ENCODE measurements at regions not wholly inside any gene's neighbourhood (a gene's known extent, or its start where the extent isn't known, plus 50 kb on each side); places are given as distances from the start of the nearest gene placed in this dataset.
"Not testable (repeated sequence)": the region's sequence is repeated elsewhere in the genome, so short reads cannot be mapped to it uniquely, and the experiment has no call there.

GRCh38 chr17:13442361-13442760 is 159.4 kb downstream of the HS3ST3A1 start:
- no peak for DNase-seq

DNA sequence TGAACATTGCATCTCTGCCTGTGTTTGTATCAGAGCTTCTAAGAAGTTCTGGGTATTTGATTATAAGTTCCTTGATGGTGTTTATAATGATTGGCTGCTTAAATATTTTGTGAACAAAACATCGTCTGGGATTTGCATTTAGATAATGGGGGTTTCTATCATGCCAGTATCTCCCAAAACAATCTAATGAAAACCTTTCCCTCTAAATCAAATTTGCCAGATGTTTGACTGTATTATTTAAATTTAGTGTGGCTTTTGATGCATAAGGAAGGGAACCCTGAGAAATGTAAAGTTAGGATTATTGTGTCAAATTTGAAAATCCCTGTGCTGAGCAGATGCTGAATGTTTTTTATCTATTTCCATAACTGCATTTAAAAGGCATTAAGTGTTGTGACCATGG is 159.9 kb downstream of the HS3ST3A1 start:
- no peak for DNase-seq

DNA sequence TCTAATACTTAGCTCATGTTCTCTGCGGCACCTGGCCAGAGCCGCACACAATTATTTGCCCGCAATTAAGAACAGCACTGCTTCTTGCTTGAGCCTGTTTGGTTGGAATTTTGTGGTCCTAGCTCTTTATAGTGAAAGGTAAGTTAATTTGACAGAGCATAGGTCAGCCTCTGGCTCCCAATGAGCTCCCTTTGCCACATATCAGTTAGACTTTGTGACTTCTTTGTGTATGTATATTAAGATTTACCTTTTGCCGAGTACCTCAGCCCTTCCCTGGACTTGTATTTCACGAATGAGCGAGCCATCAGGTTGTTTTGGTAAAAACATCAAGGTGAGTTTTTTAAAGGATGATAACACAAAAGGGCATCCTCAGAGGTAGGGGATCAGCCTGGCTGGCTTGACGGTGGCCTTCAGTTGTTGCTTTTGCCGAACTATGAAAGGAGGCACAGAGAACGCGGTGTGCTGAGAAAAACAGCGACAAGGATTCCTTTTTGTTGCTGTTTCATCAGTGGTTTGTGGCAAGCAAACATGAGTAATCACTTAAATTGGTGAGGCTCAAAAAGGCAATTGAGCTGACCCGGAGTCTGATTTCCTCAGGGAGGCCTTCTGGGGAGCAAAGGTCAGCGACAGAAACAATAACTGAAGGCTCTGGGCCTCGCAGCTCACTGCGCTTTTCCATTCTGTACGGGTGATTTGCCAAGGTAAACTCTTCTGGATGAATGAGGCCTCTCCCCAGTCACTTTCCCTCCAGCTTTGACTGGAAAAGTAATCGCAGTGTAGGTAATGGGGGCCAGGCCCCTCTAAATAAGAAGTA is 163.6 kb downstream of the HS3ST3A1 start:
- DNase-seq: no peak

GRCh38 chr17:13435230-13435629 is 166.5 kb downstream of the HS3ST3A1 start:
- no peak for DNase-seq

GRCh38 chr17:13429201-13429600 is 172.5 kb downstream of the HS3ST3A1 start:
- DNase-seq: no peak

DNA sequence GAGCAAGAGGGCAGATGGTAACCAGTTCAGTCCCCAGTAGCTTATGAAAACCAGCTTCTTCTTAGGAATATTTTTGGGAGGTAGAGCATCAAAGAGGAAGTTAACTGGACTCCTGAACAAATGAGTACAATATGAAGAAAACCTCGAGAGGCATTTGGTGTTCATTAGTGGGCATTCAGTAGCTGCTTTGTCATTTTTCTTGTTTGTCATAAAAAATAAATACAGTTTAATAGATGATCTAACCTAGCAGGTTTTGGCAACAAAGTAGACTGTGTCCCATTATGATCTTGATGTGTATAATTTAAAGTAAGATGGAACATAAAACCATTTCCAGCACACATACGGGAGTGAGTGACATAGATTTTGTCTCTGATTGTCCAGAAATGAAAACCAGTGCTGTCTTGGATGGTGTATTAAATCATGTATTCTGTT is 173.1 kb downstream of the HS3ST3A1 start:
- no peak for DNase-seq

DNA sequence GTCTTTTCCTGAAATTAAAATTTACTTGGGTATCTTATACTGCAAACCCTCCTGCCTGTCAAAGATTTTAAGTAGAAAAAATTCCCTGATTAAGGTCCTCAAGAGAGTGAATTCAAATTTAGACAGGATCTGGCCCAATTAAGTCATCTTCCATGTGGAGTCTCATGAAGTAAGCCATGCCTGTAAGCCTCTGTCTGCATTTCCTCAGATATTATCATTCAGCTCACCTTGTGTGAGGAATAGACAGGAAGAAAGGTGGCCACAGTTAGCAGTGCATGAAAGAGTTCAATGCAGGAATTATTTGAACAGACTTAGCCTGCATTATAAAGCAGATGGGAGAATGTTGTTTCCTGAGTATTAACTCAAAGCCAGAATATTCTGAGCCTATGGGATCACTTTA is 174.7 kb downstream of the HS3ST3A1 start:
- DNase-seq: no peak

DNA sequence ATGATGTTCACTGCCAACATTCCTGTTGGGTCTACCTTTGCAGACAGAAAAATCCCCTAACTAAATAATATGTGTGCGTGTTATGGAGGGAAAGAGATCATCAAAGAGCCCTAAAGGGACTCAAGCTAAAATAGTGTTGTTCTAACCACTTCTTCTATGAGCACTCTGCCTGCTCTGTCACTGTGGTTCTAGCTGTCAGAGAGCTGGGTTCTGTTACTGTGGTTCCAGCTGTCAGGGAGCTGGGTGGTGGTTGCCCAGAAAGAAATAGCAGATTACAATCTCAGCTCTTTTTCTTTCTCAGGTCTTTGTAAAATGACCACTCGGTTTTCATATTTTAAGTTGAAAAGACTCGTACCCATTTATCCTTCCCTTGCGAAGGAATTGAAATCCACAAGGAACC is 176.3 kb downstream of the HS3ST3A1 start:
- no peak for DNase-seq

DNA sequence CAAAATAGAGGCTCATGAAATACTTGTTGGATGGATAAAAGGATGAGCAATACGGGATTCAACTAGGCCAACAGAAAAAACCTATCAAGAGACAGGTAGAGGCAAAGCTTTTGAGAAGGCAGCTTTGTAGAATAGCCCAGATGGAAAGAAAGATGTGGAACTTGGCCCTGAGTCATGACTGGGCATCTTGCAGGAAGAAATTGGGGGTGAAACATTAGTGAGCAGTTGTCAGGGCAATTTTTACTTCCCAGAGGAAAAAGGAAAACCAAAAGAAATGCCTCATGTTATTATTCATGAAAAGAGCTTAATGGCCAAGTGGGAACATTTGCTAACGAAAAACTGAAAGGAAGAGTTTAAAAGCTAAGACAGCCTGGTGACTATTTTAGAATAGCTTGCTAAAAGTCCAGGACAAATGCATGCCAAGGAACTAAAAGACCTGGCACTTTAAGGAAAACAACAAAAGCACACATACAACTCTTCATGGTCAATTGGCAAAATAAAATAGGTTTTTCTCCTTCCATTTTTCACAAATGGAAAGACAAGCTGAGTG is 180.1 kb downstream of the HS3ST3A1 start:
- DNase-seq: peak; percentile 22

DNA sequence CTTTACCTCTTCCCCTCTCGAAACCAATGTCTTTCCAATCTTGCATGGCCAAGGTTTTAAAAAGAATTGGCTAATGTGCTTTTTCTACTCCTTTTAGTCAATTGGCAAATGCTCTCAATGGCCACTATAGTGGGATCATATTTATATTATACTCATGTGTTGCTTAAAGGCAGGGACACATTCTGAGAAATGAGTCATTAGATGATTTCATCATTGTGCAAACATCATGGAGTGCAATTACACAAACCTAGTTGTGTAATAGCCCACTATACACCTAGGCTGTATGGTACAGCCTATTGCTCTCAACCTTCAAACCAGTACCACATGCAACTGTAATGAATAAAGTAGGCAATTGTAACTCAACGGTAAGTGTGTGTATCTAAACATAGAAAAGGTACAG is 180.9 kb downstream of the HS3ST3A1 start:
- DNase-seq: no peak

DNA sequence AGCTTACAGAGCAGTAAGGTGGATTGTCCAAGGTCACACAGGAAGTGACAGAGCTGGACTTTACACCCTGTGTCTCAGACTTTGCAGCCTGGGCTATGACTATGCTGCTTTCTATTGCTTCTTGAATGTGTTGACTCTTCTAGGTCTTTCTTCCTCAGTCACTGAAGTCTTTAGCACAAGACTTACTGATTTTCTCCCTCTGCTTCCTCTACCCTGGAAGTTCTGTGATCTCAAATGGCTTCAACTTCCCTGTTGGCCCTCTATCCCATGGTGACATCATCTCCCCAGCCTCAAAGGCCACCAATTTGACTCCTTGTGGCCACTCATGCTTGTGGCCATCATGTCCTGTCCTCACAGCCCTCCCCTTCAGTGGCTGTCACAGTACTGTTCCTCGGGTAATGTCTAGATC is 181.3 kb downstream of the HS3ST3A1 start:
- no peak for DNase-seq

- no peak for DNase-seq
Observed at GRCh38 chr17:13419676-13420075, 182.1 kb downstream of the HS3ST3A1 start.

DNA sequence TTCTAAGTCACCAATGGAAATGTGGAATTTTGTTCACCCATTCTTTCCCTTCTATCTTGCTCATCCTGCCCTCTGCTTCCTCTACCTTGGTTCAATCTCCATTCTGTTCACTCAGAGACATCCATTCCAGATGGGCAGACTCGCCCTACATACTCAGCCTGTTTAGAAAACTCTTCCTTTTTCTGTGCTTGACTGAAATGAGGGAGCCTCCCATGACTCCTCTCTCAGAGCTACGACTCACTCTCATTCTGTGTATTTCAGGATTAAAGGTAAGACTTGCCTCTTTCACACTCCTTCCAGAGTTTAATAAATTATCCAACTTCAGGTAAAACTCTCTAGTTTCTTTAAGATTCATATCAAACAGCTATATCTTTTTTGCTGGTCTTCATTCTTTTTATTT is 182.8 kb downstream of the HS3ST3A1 start:
- DNase-seq: no peak

- DNase-seq: no peak
Observed at GRCh38 chr17:13417381-13417950, 184.3 kb downstream of the HS3ST3A1 start.

GRCh38 chr17:13416748-13417363 is 184.9 kb downstream of the HS3ST3A1 start:
- DNase-seq: no peak

DNA sequence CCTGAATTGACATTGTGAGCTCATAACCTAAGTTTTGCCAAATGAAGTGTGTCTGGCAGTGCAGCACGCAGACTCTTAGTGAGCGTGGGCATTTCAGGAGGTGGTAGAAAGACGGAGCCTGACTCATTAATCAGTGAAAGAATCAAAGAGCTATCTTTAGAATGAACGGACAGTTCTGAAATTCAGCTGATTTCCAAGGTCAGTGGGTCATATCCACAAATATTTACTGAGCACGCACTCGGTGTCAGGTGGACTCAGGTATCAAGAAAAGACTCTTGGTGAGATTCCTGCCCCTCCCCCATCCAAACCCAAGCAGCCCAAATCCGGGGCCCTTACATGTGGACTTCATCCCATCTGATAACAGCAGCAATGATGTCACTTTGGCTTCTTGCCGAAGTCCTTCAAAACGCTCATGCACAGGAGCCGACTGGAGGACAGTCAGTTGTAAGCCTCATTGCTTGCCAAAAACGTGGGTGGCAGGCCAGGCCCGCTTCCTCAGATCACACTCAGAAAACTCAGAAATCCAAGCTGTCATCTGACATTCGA is 185.8 kb downstream of the HS3ST3A1 start:
- no peak for DNase-seq

GRCh38 chr17:13415200-13415599 is 186.5 kb downstream of the HS3ST3A1 start:
- not testable (repeated sequence) for DNase-seq

DNA sequence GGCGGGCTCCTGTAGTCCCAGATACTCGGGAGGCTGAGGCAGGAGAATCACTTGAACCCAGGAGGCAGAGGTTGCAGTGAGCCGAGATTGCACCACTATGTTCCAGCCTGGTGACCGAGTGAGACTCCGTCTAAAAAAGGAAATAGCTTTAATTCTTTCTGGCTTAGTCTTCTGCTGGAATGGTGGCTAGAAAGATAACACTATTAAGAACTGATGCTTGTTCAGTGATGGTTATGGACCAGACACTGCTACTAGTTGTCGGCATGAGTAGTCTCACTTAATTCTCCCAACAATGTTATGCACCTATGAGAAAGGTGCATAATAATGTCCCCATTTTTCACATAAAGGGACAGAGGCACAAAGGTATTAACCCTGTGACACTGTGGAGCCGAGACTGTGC is 188.7 kb downstream of the HS3ST3A1 start:
- no peak for DNase-seq

GRCh38 chr17:13410874-13411273 is 190.9 kb downstream of the HS3ST3A1 start:
- no peak for DNase-seq

DNA sequence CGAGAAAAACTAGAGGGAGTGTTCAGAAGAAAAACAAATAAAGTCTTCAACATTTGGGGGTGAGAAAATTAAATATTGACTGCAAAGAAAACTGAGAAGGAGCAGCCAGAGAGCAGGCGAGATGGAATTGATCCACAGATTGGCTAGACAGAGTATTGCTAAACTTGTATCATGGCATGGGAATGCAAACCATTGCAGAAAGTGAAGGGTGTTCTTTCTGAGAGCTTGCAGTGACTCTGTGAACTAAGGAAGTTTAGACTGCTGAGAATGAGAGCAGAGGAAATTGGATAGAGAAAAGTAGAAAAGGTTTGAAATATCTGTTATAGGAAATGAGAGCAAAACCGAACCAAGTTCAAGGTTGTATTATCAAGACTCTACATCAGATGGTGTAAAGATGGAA is 191.5 kb downstream of the HS3ST3A1 start:
- DNase-seq: no peak

DNA sequence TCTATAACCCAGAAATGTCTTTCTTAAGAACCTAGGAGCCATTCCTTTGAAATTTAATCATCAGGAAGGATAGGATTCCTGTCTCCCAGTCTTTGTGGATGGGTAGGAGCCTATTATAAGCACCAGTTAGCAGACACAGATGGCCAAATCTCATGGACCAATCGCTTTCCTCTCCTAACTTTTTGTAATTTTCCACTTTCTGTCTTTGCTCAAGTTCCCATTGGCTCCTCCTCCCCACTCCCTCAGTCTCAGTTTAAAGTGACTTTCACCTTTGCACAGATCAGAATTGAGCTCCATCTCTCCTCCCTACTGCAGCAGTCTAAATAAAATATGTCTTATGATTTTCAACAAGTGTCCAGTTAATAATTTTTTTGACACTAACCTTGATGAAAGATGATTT is 192.3 kb downstream of the HS3ST3A1 start:
- DNase-seq: no peak

DNA sequence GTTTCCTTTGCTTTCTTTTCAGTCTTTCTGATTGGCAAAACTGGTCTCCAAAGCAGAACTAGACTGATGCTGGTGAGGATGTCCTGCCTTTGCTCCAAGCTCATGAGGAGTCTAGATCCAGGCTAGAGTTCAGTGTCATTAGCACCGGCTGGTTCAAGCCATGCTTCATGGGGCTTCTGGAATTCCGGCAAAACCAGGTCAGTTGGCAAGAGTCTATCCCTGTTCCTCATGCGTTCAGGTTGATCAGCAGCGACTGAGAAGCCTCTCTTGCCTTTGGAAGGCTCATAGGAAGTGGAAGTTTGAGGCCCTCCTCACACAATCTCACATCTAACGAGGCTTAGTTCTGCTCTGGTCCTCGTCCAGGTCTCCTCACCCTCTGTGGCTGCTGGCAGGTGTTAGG is 194.3 kb downstream of the HS3ST3A1 start:
- no peak for DNase-seq

- DNase-seq: no peak
Observed at GRCh38 chr17:13405807-13406206, 195.9 kb downstream of the HS3ST3A1 start.

GRCh38 chr17:13405080-13405479 is 196.6 kb downstream of the HS3ST3A1 start:
- DNase-seq: no peak
